ENCODE measurements at regions not wholly inside any gene's neighbourhood (a gene's known extent, or its start where the extent isn't known, plus 50 kb on each side); places are given as distances from the start of the nearest gene placed in this dataset.

- no peak for TF ChIP-seq CTCF (conservative IDR thresholded peaks at IDR 0.05; ENCODE audit: low read depth in 2 of 2)
- no peak for TF ChIP-seq CREB1 (CRISPR knock-in tag; IDR thresholded peaks at IDR 0.05; ENCODE audit: low read depth)
- TF ChIP-seq EZH2 (IDR thresholded peaks at IDR 0.05; ENCODE audit: low read depth, unreplicated experiment), result no peak
- no peak for TF ChIP-seq POLR2AphosphoS5 (IDR thresholded peaks at IDR 0.05; ENCODE audit: low read depth)
- TF ChIP-seq, protein P1, sequence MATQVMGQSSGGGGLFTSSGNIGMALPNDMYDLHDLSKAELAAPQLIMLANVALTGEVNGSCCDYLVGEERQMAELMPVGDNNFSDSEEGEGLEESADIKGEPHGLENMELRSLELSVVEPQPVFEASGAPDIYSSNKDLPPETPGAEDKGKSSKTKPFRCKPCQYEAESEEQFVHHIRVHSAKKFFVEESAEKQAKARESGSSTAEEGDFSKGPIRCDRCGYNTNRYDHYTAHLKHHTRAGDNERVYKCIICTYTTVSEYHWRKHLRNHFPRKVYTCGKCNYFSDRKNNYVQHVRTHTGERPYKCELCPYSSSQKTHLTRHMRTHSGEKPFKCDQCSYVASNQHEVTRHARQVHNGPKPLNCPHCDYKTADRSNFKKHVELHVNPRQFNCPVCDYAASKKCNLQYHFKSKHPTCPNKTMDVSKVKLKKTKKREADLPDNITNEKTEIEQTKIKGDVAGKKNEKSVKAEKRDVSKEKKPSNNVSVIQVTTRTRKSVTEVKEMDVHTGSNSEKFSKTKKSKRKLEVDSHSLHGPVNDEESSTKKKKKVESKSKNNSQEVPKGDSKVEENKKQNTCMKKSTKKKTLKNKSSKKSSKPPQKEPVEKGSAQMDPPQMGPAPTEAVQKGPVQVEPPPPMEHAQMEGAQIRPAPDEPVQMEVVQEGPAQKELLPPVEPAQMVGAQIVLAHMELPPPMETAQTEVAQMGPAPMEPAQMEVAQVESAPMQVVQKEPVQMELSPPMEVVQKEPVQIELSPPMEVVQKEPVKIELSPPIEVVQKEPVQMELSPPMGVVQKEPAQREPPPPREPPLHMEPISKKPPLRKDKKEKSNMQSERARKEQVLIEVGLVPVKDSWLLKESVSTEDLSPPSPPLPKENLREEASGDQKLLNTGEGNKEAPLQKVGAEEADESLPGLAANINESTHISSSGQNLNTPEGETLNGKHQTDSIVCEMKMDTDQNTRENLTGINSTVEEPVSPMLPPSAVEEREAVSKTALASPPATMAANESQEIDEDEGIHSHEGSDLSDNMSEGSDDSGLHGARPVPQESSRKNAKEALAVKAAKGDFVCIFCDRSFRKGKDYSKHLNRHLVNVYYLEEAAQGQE (IDR thresholded peaks at IDR 0.05; ENCODE audit: unreplicated experiment), result no peak
- TF ChIP-seq JUNB (IDR thresholded peaks at IDR 0.05; ENCODE audit: unreplicated experiment), result no peak
- TF ChIP-seq STAT1 (IDR thresholded peaks at IDR 0.05; ENCODE audit: unreplicated experiment), result no peak
- no peak for TF ChIP-seq ZNF114 (CRISPR knock-in tag; IDR thresholded peaks at IDR 0.05)
- no peak for TF ChIP-seq EZH2phosphoT487 (IDR thresholded peaks at IDR 0.05; ENCODE audit: unreplicated experiment)
- no peak for TF ChIP-seq ZNF331 (CRISPR knock-in tag; IDR thresholded peaks at IDR 0.05; ENCODE audit: low read depth)
Observed at GRCh38 chr6:165941249-165941775, 226.3 kb downstream of the TBXT start.

All from GM23338 (cell line).